NB4 (cell line): ENCODE measurements at regions not wholly inside any gene's neighbourhood (a gene's known extent, or its start where the extent isn't known, plus 50 kb on each side); places are given as distances from the start of the nearest gene placed in this dataset.

Experiments
- DNase-seq: peaks from one replicate; pipeline ENCODE4 v3.0.0; 2010; ENCODE audit warnings: low read depth
- H3K4me3 ChIP-seq: one replicate; pipeline ENCODE4 v1.5.1; 2011; ENCODE audit warnings: mild to moderate bottlenecking, low read depth, low read length, moderate library complexity
- MYC ChIP-seq: IDR thresholded peaks from 2 replicates; pipeline ENCODE4 v1.6.1; 2011; ENCODE audit warnings: low read depth, low read length
- POLR2A ChIP-seq: IDR thresholded peaks from 2 replicates; pipeline ENCODE4 v1.6.1; 2011; ENCODE audit warnings: mild to moderate bottlenecking; ENCODE audit not compliant: insufficient read length; ENCODE audit errors: extremely low read depth
- TF ChIP-seq, protein P1 (sequence below): IDR thresholded peaks from 2 replicates; pipeline ENCODE4 v1.6.1; 2011; ENCODE audit warnings: low read depth, low read length
- TF ChIP-seq, protein P2 (sequence below): IDR thresholded peaks from one replicate; pipeline ENCODE4 v1.5.1; 2012; ENCODE audit warnings: low read depth, low read length

DNA sequence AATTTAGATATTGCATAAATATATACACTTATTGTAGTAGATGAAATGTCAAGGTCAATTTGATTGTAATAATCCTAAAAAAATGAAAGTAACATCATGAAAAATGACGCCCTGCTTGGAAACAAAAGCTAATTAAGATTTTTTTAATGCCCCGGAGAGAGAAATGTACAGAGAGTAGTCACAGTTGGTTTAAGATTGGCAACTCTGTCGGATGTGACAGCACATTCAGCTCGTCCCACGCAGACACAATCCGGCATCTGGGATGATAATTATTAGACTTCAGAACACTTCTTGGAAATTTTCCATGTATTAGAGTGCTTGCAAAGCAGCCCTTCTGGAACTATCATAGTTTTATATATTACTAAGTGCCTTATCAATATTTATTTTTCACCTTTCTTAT lies 478.0 kb downstream of the PDHA2 start:
- TF ChIP-seq, protein P1, sequence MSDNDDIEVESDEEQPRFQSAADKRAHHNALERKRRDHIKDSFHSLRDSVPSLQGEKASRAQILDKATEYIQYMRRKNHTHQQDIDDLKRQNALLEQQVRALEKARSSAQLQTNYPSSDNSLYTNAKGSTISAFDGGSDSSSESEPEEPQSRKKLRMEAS = no peak
- DNase-seq = no peak
- no peak overlapping the region for H3K4me3 ChIP-seq

- TF ChIP-seq, protein P1 = no peak
- TF ChIP-seq POLR2A (no peak), MYC (no peak)
- TF ChIP-seq, protein P2, sequence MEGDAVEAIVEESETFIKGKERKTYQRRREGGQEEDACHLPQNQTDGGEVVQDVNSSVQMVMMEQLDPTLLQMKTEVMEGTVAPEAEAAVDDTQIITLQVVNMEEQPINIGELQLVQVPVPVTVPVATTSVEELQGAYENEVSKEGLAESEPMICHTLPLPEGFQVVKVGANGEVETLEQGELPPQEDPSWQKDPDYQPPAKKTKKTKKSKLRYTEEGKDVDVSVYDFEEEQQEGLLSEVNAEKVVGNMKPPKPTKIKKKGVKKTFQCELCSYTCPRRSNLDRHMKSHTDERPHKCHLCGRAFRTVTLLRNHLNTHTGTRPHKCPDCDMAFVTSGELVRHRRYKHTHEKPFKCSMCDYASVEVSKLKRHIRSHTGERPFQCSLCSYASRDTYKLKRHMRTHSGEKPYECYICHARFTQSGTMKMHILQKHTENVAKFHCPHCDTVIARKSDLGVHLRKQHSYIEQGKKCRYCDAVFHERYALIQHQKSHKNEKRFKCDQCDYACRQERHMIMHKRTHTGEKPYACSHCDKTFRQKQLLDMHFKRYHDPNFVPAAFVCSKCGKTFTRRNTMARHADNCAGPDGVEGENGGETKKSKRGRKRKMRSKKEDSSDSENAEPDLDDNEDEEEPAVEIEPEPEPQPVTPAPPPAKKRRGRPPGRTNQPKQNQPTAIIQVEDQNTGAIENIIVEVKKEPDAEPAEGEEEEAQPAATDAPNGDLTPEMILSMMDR = no peak
- no peak overlapping the region for H3K4me3 ChIP-seq
- no peak for DNase-seq
These were observed 487.0 kb downstream of the PDHA2 start for GRCh38 chr4:96326846-96327245.

GRCh38 chr4:96342196-96342595 lies 502.3 kb downstream of the PDHA2 start:
- H3K4me3 ChIP-seq = no peak overlapping the region

DNA sequence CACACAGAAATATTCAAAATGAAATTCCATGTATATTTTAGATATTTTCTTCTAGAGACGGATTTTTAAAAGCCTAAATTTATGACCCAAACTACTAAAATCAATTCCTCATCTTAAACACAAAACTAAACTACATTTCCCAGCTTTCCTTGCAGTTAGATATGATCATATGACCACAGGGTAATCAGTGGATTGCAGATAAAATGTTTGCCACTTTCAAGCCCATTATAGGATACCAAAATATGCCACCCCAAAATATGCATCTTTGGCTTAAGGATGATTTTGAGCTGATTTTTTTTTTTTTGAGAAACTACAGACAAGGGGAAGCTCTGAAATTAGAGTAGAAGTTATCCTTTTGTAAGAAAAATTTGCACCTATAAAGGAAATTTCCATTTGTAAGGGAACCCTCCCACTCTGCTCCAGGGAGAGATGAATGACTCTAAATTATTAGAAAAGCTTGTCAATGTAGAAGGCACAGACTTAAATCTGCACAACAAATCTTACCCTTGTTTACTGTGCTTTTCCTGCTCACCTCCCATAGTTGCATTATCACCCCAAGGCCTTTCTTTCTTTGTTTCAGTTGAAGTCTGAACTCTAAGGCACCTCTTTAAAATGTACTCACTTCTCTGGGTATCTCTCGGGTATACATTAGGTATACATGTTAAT lies 503.0 kb downstream of the PDHA2 start:
- H3K4me3 ChIP-seq = no peak overlapping the region
- TF ChIP-seq, protein P1 = no peak
- TF ChIP-seq, protein P2 = no peak
- TF ChIP-seq POLR2A (no peak), MYC (no peak)
- no peak for DNase-seq

More at GRCh38 chr4:96342196-96342595, 502.3 kb downstream of the PDHA2 start:
- TF ChIP-seq MYC = no peak
- TF ChIP-seq, protein P2 = no peak
- TF ChIP-seq POLR2A = no peak
- TF ChIP-seq, protein P1 = no peak
- DNase-seq = no peak

DNA sequence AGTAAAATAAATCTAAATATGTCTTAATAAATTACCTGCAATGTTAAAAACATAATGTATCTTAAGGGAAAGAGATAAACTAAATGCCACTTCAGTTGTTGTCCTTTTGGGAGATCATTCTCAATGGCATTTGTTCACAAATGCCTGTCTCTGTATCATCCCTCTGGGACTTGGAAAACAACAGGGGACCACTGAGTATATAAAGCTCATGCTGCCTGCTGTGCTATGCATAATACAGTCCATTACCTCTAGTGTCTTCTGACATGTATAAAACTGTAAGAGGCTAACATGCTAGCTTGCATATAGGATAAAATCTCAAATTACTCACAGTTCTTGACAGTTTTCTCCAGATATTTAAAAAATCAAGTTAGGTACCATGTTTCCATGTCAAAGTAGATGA lies 503.9 kb downstream of the PDHA2 start:
- no peak for DNase-seq
- no peak for TF ChIP-seq MYC
- H3K4me3 ChIP-seq = no peak overlapping the region

DNA sequence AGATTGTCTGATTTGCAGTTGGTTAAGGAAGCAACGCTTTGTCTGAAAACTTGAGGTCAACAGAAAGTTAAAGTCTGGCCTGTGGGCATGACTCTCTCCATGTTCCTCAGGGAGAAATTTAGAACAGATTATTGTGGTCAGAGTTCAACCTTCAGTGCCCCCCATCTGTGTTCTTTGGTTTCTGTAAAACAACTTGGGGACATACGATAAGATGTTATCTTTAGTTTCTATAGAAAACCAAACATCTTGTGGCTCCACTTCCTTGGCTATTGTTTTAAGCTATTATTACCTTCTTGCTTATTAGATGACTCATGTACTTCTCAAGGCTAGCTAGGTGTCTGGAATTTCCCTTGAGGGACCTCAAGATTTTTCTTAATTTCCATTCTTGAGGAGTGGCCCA lies 507.7 kb downstream of the PDHA2 start:
- TF ChIP-seq MYC = no peak
- H3K4me3 ChIP-seq = no peak overlapping the region
- no peak for DNase-seq

- TF ChIP-seq MYC (no peak), POLR2A (no peak)
- TF ChIP-seq, protein P2 = no peak
- TF ChIP-seq, protein P1 = no peak
- peak; percentile 20 for DNase-seq
These were observed 512.2 kb downstream of the PDHA2 start for GRCh38 chr4:96352051-96352517.

More at GRCh38 chr4:96352051-96352517, 512.2 kb downstream of the PDHA2 start:
- no peak overlapping the region for H3K4me3 ChIP-seq
